DOHH2 (cell line): ENCODE measurements at regions not wholly inside any gene's neighbourhood (a gene's known extent, or its start where the extent isn't known, plus 50 kb on each side); places are given as distances from the start of the nearest gene placed in this dataset.
"Not testable (repeated sequence)": the region's sequence is repeated elsewhere in the genome, so short reads cannot be mapped to it uniquely, and the experiment has no call there.

Source experiments
- H3F3A ChIP-seq: fragments of 200-600 bp; sonication (generic), shearing (Covaris generic); 2 replicates; pipeline ENCODE4 v1.6.0; 2016; ENCODE audit warnings: antibody characterized with exemption, mild to moderate bottlenecking; ENCODE audit not compliant: control insufficient read depth, insufficient read depth
- H3K27ac ChIP-seq: fragments of 200-600 bp; sonication (generic); 2 replicates; pipeline ENCODE4 v1.5.1; 2014; ENCODE audit warnings: low read depth, mild to moderate bottlenecking, low read length, moderate library complexity
- H3K27me3 ChIP-seq: fragments of 200-600 bp; sonication (generic); 2 replicates; pipeline ENCODE4 v1.6.1; 2014; ENCODE audit warnings: mild to moderate bottlenecking, low read length, mixed read lengths; ENCODE audit not compliant: control insufficient read depth
- H3K36me3 ChIP-seq: fragments of 200-600 bp; sonication (generic); 2 replicates; pipeline ENCODE4 v1.6.1; 2014; ENCODE audit warnings: mild to moderate bottlenecking, low read length, moderate library complexity, mixed read lengths; ENCODE audit not compliant: control insufficient read depth
- H3K4me1 ChIP-seq: fragments of 200-600 bp; sonication (generic); 2 replicates; pipeline ENCODE4 v1.6.1; 2014; ENCODE audit warnings: mild to moderate bottlenecking, low read length, mixed read lengths; ENCODE audit not compliant: control insufficient read depth
- H3K4me2 ChIP-seq: fragments of 200-600 bp; sonication (generic); 2 replicates; pipeline ENCODE4 v1.6.0; 2014; ENCODE audit warnings: mild to moderate bottlenecking, low read length, moderate library complexity
- H3K4me3 ChIP-seq: fragments of 200-600 bp; sonication (generic); 2 replicates; pipeline ENCODE4 v1.5.1; 2014; ENCODE audit warnings: mild to moderate bottlenecking, low read length, mixed read lengths
- H3K79me2 ChIP-seq: fragments of 200-600 bp; sonication (generic); 2 replicates; pipeline ENCODE4 v1.6.1; 2014; ENCODE audit warnings: mild to moderate bottlenecking, low read length, mixed read lengths; ENCODE audit not compliant: control insufficient read depth
- H3K9me2 ChIP-seq: fragments of 200-600 bp; sonication (generic); replicated peaks from 2 replicates; pipeline ENCODE4 v1.6.1; 2014; ENCODE audit warnings: mild to moderate bottlenecking, low read length, mixed read lengths; ENCODE audit not compliant: control insufficient read depth
- H3K9me3 ChIP-seq: fragments of 200-600 bp; sonication (generic); 2 replicates; pipeline ENCODE4 v1.6.1; 2014; ENCODE audit warnings: antibody characterized with exemption, low read length, mixed read lengths; ENCODE audit not compliant: control insufficient read depth, insufficient read depth
- H4K20me1 ChIP-seq: fragments of 200-600 bp; sonication (generic); 2 replicates; pipeline ENCODE4 v1.6.0; 2014; ENCODE audit warnings: low read depth, mild to moderate bottlenecking, antibody characterized with exemption, low read length, moderate library complexity; ENCODE audit not compliant: control insufficient read depth, insufficient read depth
- EZH2phosphoT487 ChIP-seq: fragments of 200-600 bp; sonication (generic); IDR thresholded peaks from 2 replicates; pipeline ENCODE4 v1.6.1; 2017; ENCODE audit warnings: borderline replicate concordance, mild to moderate bottlenecking, antibody characterized with exemption, low read length, moderate library complexity, mixed read lengths
- TF ChIP-seq, protein P1 (sequence below): fragments of 200-600 bp; sonication (generic); IDR thresholded peaks from one replicate; pipeline ENCODE4 v1.5.1; 2014; ENCODE audit warnings: antibody characterized with exemption, mild to moderate bottlenecking, low read depth, low read length; ENCODE audit not compliant: poor library complexity, severe bottlenecking

DNA sequence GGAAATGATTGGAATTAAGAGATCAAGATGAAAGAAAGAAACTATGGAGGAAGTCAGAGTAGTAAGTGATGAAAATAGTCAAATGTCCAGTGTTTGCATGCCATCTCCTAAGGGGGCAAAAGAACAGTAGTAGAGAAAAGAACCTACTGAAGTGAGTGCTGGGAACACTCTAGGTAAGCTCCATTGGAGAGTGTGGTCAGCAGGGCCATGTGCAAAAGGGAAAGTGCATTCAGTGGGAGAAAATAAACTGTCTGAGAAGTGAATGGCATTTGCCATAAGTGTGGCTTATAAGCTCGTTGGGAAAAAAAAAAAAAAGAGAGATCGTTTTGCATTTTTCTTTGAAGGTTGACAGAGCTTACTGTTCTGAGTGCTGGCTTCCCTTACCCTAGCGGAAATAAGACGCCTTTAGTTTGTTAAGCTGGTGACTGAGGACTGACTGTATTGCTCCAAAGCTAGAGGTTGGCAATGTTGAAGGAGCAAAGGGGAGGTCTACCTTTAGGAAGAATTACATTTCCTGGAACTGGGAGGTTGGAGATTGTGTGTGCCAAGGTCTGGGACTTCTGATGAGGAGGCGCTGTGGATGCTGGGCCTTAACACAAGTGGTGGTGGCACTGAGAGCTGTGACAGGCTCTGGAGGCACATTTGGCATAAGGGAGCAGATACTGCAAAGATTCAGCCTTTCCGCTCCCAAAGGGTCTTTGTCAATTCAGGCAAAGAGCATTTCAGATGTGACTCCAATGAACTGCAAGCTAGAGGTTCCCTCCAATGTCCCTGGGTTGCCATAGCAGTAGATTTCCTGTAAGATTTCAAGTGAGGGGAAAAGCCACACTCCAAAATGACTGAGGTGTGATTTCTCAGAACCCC lies 287.8 kb upstream of the SATB1 start:
- H3F3A ChIP-seq, result no peaks in the 10 kb centered on the region
- H3K36me3 ChIP-seq, result no peaks in the 10 kb centered on the region
- no peak overlapping the region for H3K27ac ChIP-seq
- H4K20me1 ChIP-seq, result no peaks in the 10 kb centered on the region
- no peaks in the 10 kb centered on the region for H3K9me2 ChIP-seq
- H3K4me3 ChIP-seq, result no peak overlapping the region
- TF ChIP-seq, protein P1, sequence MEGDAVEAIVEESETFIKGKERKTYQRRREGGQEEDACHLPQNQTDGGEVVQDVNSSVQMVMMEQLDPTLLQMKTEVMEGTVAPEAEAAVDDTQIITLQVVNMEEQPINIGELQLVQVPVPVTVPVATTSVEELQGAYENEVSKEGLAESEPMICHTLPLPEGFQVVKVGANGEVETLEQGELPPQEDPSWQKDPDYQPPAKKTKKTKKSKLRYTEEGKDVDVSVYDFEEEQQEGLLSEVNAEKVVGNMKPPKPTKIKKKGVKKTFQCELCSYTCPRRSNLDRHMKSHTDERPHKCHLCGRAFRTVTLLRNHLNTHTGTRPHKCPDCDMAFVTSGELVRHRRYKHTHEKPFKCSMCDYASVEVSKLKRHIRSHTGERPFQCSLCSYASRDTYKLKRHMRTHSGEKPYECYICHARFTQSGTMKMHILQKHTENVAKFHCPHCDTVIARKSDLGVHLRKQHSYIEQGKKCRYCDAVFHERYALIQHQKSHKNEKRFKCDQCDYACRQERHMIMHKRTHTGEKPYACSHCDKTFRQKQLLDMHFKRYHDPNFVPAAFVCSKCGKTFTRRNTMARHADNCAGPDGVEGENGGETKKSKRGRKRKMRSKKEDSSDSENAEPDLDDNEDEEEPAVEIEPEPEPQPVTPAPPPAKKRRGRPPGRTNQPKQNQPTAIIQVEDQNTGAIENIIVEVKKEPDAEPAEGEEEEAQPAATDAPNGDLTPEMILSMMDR, result no peak
- no peak for TF ChIP-seq EZH2phosphoT487
- H3K4me2 ChIP-seq, result no peak overlapping the region
- H3K4me1 ChIP-seq, result no peaks in the 10 kb centered on the region
- H3K9me3 ChIP-seq, result no peaks in the 10 kb centered on the region
- no peaks in the 10 kb centered on the region for H3K79me2 ChIP-seq
- no peaks in the 10 kb centered on the region for H3K27me3 ChIP-seq

DNA sequence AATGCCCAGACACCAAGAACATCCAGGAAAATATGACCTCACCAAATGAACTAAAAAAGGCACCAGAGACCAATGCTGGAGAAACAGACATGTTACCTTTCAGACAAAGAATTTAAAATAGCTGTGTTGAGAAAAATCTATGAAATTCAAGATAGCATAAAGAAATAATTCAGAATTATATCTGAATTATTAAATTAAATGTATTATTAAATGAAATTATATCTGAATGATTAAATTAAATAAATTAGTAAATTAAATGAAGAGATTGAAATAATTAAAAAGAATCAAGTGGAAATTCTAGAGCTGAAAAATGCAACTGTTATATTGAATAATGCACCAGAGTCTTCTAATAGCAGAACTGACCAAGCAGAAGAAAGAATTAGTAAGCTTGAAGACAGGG lies 279.2 kb upstream of the SATB1 start:
- Histone ChIP-seq H3K36me3 (no peaks in the 10 kb centered on the region), H3K4me1 (no peaks in the 10 kb centered on the region), H3F3A (no peaks in the 10 kb centered on the region), H3K4me2 (no peak overlapping the region), H3K9me2 (no peaks in the 10 kb centered on the region), H3K9me3 (no peaks in the 10 kb centered on the region), H3K27me3 (no peaks in the 10 kb centered on the region), H4K20me1 (no peaks in the 10 kb centered on the region), H3K4me3 (no peak overlapping the region), H3K79me2 (no peaks in the 10 kb centered on the region), H3K27ac (no peak overlapping the region)
- TF ChIP-seq, protein P1, result no peak
- no peak for TF ChIP-seq EZH2phosphoT487

DNA sequence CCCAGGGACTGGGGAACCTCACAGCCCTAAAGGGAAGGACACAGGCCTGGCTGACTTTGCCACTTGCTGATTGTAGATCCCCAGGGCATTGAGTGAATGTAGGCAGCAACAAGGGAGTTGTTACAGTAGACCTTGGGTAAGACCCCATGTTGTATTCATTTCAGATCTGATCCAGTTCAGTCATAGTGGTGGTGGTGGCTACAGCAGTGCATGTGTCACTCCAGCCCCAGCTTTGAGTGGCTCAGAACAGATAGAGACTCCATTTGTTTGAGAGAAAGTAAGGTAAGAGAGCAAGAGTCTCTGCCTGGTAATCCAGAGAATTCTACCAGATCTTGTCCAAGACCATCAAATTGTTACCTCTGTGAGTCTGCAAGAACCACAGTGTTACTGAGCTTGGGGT lies 278.7 kb upstream of the SATB1 start:
- Histone ChIP-seq H3F3A (no peaks in the 10 kb centered on the region), H3K79me2 (no peaks in the 10 kb centered on the region), H3K36me3 (no peaks in the 10 kb centered on the region), H3K4me2 (no peak overlapping the region), H3K27me3 (no peaks in the 10 kb centered on the region), H3K27ac (no peak overlapping the region), H3K9me2 (no peaks in the 10 kb centered on the region), H4K20me1 (no peaks in the 10 kb centered on the region), H3K4me3 (no peak overlapping the region), H3K9me3 (no peaks in the 10 kb centered on the region), H3K4me1 (no peaks in the 10 kb centered on the region)
- TF ChIP-seq, protein P1, result no peak
- TF ChIP-seq EZH2phosphoT487, result no peak

DNA sequence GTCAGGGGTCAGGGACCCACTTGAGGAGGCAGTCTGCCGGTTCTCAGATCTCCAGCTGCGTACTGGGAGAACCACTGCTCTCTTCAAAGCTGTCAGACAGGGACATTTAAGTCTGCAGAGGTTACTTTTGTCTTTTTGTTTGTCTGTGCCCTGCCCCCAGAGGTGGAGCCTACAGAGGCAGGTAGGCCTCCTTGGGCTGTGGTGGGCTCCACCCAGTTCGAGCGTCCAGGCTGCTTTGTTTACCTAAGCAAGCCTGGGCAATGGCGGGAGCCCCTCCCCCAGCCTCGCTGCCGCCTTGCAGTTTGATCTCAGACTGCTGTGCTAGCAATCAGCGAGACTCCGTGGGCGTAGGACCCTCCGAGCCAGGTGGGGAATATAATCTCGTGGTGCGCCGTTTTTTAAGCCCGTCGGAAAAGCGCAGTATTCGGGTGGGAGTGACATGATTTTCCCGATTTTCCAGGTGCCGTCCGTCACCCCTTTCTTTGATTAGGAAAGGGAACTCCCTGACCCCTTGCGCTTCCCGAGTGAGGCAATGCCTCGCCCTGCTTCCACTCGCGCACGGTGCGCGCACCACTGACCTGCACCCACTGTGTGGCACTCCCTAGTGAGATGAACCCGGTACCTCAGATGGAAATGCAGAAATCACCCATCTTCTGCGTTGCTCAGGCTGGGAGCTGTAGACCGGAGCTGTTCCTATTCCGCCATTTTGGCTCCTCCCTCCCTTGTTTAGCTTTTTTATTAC lies 268.6 kb upstream of the SATB1 start:
- not testable (repeated sequence) for H3K36me3 ChIP-seq, H3K4me1 ChIP-seq, H3K27ac ChIP-seq, H3K9me3 ChIP-seq, H3K4me2 ChIP-seq, H3K79me2 ChIP-seq, H3F3A ChIP-seq, H4K20me1 ChIP-seq, H3K9me2 ChIP-seq, H3K4me3 ChIP-seq, H3K27me3 ChIP-seq
